HEK293 (cell line): ENCODE measurements at regions not wholly inside any gene's neighbourhood (a gene's known extent, or its start where the extent isn't known, plus 50 kb on each side); places are given as distances from the start of the nearest gene placed in this dataset.

ENCODE experiments used
- CTCF ChIA-PET: fragments of 350-600 bp; formaldehyde crosslinking; extraction: SDS; loops from one replicate; lab custom pipeline; 2021; ENCODE audit warnings: antibody characterized with exemption; lab: Yijun Ruan, JAX
- POLR2A ChIA-PET: fragments of 300-600 bp; formaldehyde crosslinking; extraction: SDS; loops from one replicate; lab custom pipeline; 2020; ENCODE audit warnings: antibody characterized with exemption, inconsistent platforms; lab: Yijun Ruan, JAX
- H3K27ac ChIP-seq: fragments of 200-500 bp; sonication (Bioruptor generic); 2 replicates; pipeline ENCODE4 v1.5.1; 2014; ENCODE audit warnings: low read depth, low read length, control low read depth, inconsistent platforms; ENCODE audit errors: extremely low read depth
- H3K36me3 ChIP-seq, 2 experiments: fragments of 200-500 bp in 1 of 2; sonication (Bioruptor generic) in 1 of 2; 1 replicate in 1 of 2; 2 replicates in 1 of 2; pipeline ENCODE4 v1.5.1; 2014 to 2017; ENCODE audit warnings: inconsistent platforms in 2 of 2, low read length in 2 of 2; ENCODE audit not compliant: control insufficient read depth in 2 of 2, insufficient read depth in 1 of 2
- H3K4me1 ChIP-seq: fragments of 200-500 bp; sonication (Bioruptor generic); 2 replicates; pipeline ENCODE4 v1.5.1; 2014; ENCODE audit warnings: mild to moderate bottlenecking, low read length, inconsistent platforms; ENCODE audit not compliant: control insufficient read depth, insufficient read depth
- H3K4me3 ChIP-seq: 2 replicates; pipeline ENCODE4 v1.5.1; 2011; ENCODE audit warnings: low read depth, mild to moderate bottlenecking, control low read depth, low read length, moderate library complexity
- H3K9me3 ChIP-seq: fragments of 200-500 bp; sonication (Bioruptor generic); 2 replicates; pipeline ENCODE4 v1.5.1; 2014; ENCODE audit warnings: low read depth, low read length, inconsistent platforms; ENCODE audit not compliant: control insufficient read depth, insufficient read depth
- BCL11B ChIP-seq: fragments of 450-650 bp; formaldehyde crosslinking; IDR thresholded peaks from 2 replicates; pipeline ENCODE4 v1.5.1; 2016; ENCODE audit warnings: low read depth, missing biosample characterization, missing genetic modification characterization
- KLF10 ChIP-seq: fragments of 450-650 bp; IDR thresholded peaks from 2 replicates; pipeline ENCODE4 v1.5.1; 2018; ENCODE audit warnings: missing biosample characterization, mild to moderate bottlenecking, missing genetic modification characterization
- KLF16 ChIP-seq: fragments of 450-650 bp; formaldehyde crosslinking; IDR thresholded peaks from 2 replicates; pipeline ENCODE4 v1.5.1; 2017; ENCODE audit warnings: missing biosample characterization, missing genetic modification characterization
- REST ChIP-seq: fragments of 450-650 bp; formaldehyde crosslinking; IDR thresholded peaks from 2 replicates; pipeline ENCODE4 v1.5.1; 2016; ENCODE audit warnings: missing biosample characterization, missing genetic modification characterization
- ZBTB11 ChIP-seq: fragments of 450-650 bp; formaldehyde crosslinking; conservative IDR thresholded peaks from 2 replicates; pipeline ENCODE4 v1.5.1; 2016; ENCODE audit warnings: low read depth, missing biosample characterization, missing genetic modification characterization
- ZBTB20 ChIP-seq: fragments of 450-650 bp; formaldehyde crosslinking; IDR thresholded peaks from 2 replicates; pipeline ENCODE4 v1.5.1; 2016; ENCODE audit warnings: missing biosample characterization, missing genetic modification characterization
- ZFP37 ChIP-seq: fragments of 450-650 bp; formaldehyde crosslinking; IDR thresholded peaks from 2 replicates; pipeline ENCODE4 v1.5.1; 2016; ENCODE audit warnings: missing biosample characterization, missing genetic modification characterization
- ZFP41 ChIP-seq: fragments of 450-650 bp; formaldehyde crosslinking; IDR thresholded peaks from 2 replicates; pipeline ENCODE4 v1.5.1; 2016; ENCODE audit warnings: missing biosample characterization, missing genetic modification characterization, borderline replicate concordance
- ZNF114 ChIP-seq: fragments of 450-650 bp; formaldehyde crosslinking; IDR thresholded peaks from 2 replicates; pipeline ENCODE4 v1.5.0; 2017; ENCODE audit warnings: missing biosample characterization, missing genetic modification characterization
- ZNF140 ChIP-seq: fragments of 450-650 bp; formaldehyde crosslinking; IDR thresholded peaks from 2 replicates; pipeline ENCODE4 v1.5.1; 2016; ENCODE audit warnings: missing biosample characterization, missing genetic modification characterization
- ZNF175 ChIP-seq: fragments of 450-650 bp; formaldehyde crosslinking; IDR thresholded peaks from 2 replicates; pipeline ENCODE4 v1.5.1; 2016; ENCODE audit warnings: missing biosample characterization, missing genetic modification characterization
- ZNF184 ChIP-seq: fragments of 450-650 bp; IDR thresholded peaks from 2 replicates; pipeline ENCODE4 v1.5.1; 2018; ENCODE audit warnings: missing biosample characterization, mild to moderate bottlenecking, missing genetic modification characterization
- ZNF202 ChIP-seq: fragments of 450-650 bp; formaldehyde crosslinking; IDR thresholded peaks from 2 replicates; pipeline ENCODE4 v1.5.1; 2016; ENCODE audit warnings: missing biosample characterization, missing genetic modification characterization, borderline replicate concordance
- ZNF221 ChIP-seq: fragments of 450-650 bp; formaldehyde crosslinking; IDR thresholded peaks from 2 replicates; pipeline ENCODE4 v1.5.1; 2017; ENCODE audit warnings: missing biosample characterization, missing genetic modification characterization, borderline replicate concordance
- ZNF23 ChIP-seq: fragments of 450-650 bp; formaldehyde crosslinking; IDR thresholded peaks from 2 replicates; pipeline ENCODE4 v1.5.1; 2016; ENCODE audit warnings: missing biosample characterization, missing genetic modification characterization, borderline replicate concordance
- ZNF239 ChIP-seq: fragments of 450-650 bp; formaldehyde crosslinking; IDR thresholded peaks from 2 replicates; pipeline ENCODE4 v1.5.1; 2016; ENCODE audit warnings: missing biosample characterization, missing genetic modification characterization
- ZNF248 ChIP-seq: fragments of 450-650 bp; formaldehyde crosslinking; IDR thresholded peaks from 2 replicates; pipeline ENCODE4 v1.5.1; 2017; ENCODE audit warnings: missing biosample characterization, missing genetic modification characterization
- ZNF398 ChIP-seq: fragments of 450-650 bp; formaldehyde crosslinking; IDR thresholded peaks from 2 replicates; pipeline ENCODE4 v1.5.1; 2017; ENCODE audit warnings: missing biosample characterization, missing genetic modification characterization
- ZNF404 ChIP-seq: fragments of 450-650 bp; formaldehyde crosslinking; IDR thresholded peaks from 2 replicates; pipeline ENCODE4 v1.5.1; 2017; ENCODE audit warnings: missing biosample characterization, missing genetic modification characterization
- ZNF426 ChIP-seq: fragments of 450-650 bp; formaldehyde crosslinking; IDR thresholded peaks from 2 replicates; pipeline ENCODE4 v1.5.1; 2017; ENCODE audit warnings: missing biosample characterization, missing genetic modification characterization, mild to moderate bottlenecking, inconsistent platforms, moderate library complexity
- ZNF624 ChIP-seq: fragments of 450-650 bp; formaldehyde crosslinking; IDR thresholded peaks from 2 replicates; pipeline ENCODE4 v1.5.1; 2017; ENCODE audit warnings: missing biosample characterization, missing genetic modification characterization
- ZNF639 ChIP-seq: fragments of 450-650 bp; formaldehyde crosslinking; IDR thresholded peaks from 2 replicates; pipeline ENCODE4 v1.5.1; 2016; ENCODE audit warnings: missing biosample characterization, missing genetic modification characterization
- ZNF645 ChIP-seq: fragments of 450-650 bp; formaldehyde crosslinking; IDR thresholded peaks from 2 replicates; pipeline ENCODE4; 2016; ENCODE audit warnings: missing biosample characterization, missing genetic modification characterization
- ZNF704 ChIP-seq: fragments of 450-650 bp; formaldehyde crosslinking; IDR thresholded peaks from 2 replicates; pipeline ENCODE4 v1.5.1; 2016; ENCODE audit warnings: missing biosample characterization, missing genetic modification characterization
- ZNF785 ChIP-seq: fragments of 450-650 bp; formaldehyde crosslinking; IDR thresholded peaks from 2 replicates; pipeline ENCODE4 v1.5.1; 2016; ENCODE audit warnings: missing biosample characterization, missing genetic modification characterization
- ZSCAN30 ChIP-seq: fragments of 450-650 bp; IDR thresholded peaks from 2 replicates; pipeline ENCODE4 v1.5.1; 2018; ENCODE audit warnings: missing biosample characterization, mild to moderate bottlenecking, missing genetic modification characterization, moderate library complexity

- CTCF ChIA-PET: no interaction called here
- TF ChIP-seq ZNF202: no peak
- TF ChIP-seq ZNF239 (tag by site-specific recombination): no peak
- TF ChIP-seq ZNF785 (tag by site-specific recombination): no peak
- no peak for TF ChIP-seq ZSCAN30
- no peak for TF ChIP-seq BCL11B (tag by site-specific recombination)
- no peak for TF ChIP-seq ZNF175 (tag by site-specific recombination)
- no peak for TF ChIP-seq ZNF398 (tag by site-specific recombination)
- no peak for TF ChIP-seq ZBTB11 (tag by site-specific recombination)
- TF ChIP-seq ZBTB20 (tag by site-specific recombination): no peak
- no peak for TF ChIP-seq ZNF221 (tag by site-specific recombination)
- TF ChIP-seq ZNF184: no peak
- TF ChIP-seq ZNF23 (tag by site-specific recombination): no peak
- no peak for TF ChIP-seq ZNF140 (tag by site-specific recombination)
- no peak for TF ChIP-seq KLF16 (tag by site-specific recombination)
- TF ChIP-seq ZNF426 (tag by site-specific recombination): no peak
- no peak for TF ChIP-seq REST
- TF ChIP-seq ZNF624 (tag by site-specific recombination): no peak
- TF ChIP-seq ZFP37 (tag by site-specific recombination): no peak
- H3K4me3 ChIP-seq: no peak overlapping the region
- no peaks in the 10 kb centered on the region for H3K9me3 ChIP-seq
- POLR2A ChIA-PET: no interaction called here
- H3K36me3 ChIP-seq: no peaks in the 10 kb centered on the region
- no peak overlapping the region for H3K27ac ChIP-seq
- no peaks in the 10 kb centered on the region for H3K4me1 ChIP-seq
These were observed 893.4 kb upstream of the ADGRL4 start for GRCh38 chr1:79899914-79900313.

GRCh38 chr1:79896140-79896539 is 889.6 kb upstream of the ADGRL4 start:
- no peaks in the 10 kb centered on the region for H3K4me1 ChIP-seq
- ChIA-PET POLR2A (no interaction called here), CTCF (no interaction called here)
- no peaks in the 10 kb centered on the region for H3K9me3 ChIP-seq
- H3K36me3 ChIP-seq: no peaks in the 10 kb centered on the region
- H3K27ac ChIP-seq: no peak overlapping the region
- H3K4me3 ChIP-seq: no peak overlapping the region
- TF ChIP-seq ZNF114 (no peak), ZFP41 (tag by site-specific recombination) (no peak), ZNF404 (no peak), ZNF645 (no peak), ZNF704 (tag by site-specific recombination) (no peak), ZNF248 (no peak), KLF10 (tag by site-specific recombination) (no peak), ZNF639 (tag by site-specific recombination) (no peak)
